Endothelial cell of umbilical vein (primary cell): ENCODE measurements at regions not wholly inside any gene's neighbourhood (a gene's known extent, or its start where the extent isn't known, plus 50 kb on each side); places are given as distances from the start of the nearest gene placed in this dataset.

ENCODE experiments used
- BruUV-seq: library from RNA; stranded (reverse); fragments of 400-500 nt; replicated peaks from 2 replicates; lab custom pipeline; 2021; lab: Mats Ljungman, UMichigan
- CTCF ChIA-PET: fragments of 300-600, 350-600 bp; sonication (Branson Sonifier 250); formaldehyde crosslinking; loops from one replicate; lab custom pipeline; 2021; ENCODE audit warnings: antibody characterized with exemption, inconsistent platforms; lab: Charles Lee
- POLR2A ChIA-PET: fragments of 300-600, 350-600 bp; sonication (Branson Sonifier 250); formaldehyde crosslinking; loops from one replicate; lab custom pipeline; 2021; ENCODE audit warnings: antibody characterized with exemption, inconsistent platforms; lab: Charles Lee
- DNase-seq: peaks from one replicate; pipeline ENCODE4 v3.0.0-alpha.2; 2011; ENCODE audit warnings: low read depth, low spot score
- FAIRE-seq: peaks from 2 replicates; lab custom pipeline; 2011; peaks lifted over from hg19 to GRCh38; lab: Jason Lieb, UNC
- H2AFZ ChIP-seq: 2 replicates; pipeline ENCODE4 v1.6.0; 2012; ENCODE audit warnings: low read depth, low read length, control low read depth, inconsistent platforms
- H3K27ac ChIP-seq: 2 replicates; pipeline ENCODE4 v1.5.1; 2011; ENCODE audit warnings: low read depth, mild to moderate bottlenecking, control low read depth, low read length, moderate library complexity; ENCODE audit not compliant: insufficient read depth
- H3K27me3 ChIP-seq, 2 experiments: 2 replicates each; pipeline versions ENCODE4 v1.6.0 to v1.6.1; 2011; ENCODE audit warnings: low read length in 2 of 2, mixed read lengths in 1 of 2; ENCODE audit not compliant: control insufficient read depth in 2 of 2, insufficient read depth in 2 of 2
- H3K36me3 ChIP-seq, 2 experiments: 2 replicates in 1 of 2; 3 replicates in 1 of 2; pipeline ENCODE4 v1.5.1; 2011; ENCODE audit warnings: low read length in 2 of 2, mild to moderate bottlenecking in 1 of 2, moderate library complexity in 1 of 2; ENCODE audit not compliant: control insufficient read depth in 2 of 2, insufficient read depth in 2 of 2; ENCODE audit errors: extremely low read depth in 1 of 2
- H3K4me1 ChIP-seq: 3 replicates; pipeline ENCODE4 v1.5.1; 2011; ENCODE audit warnings: mild to moderate bottlenecking, low read length; ENCODE audit not compliant: control insufficient read depth, insufficient read depth; ENCODE audit errors: extremely low read depth
- H3K4me2 ChIP-seq: 2 replicates; pipeline ENCODE4 v1.6.1; 2011; ENCODE audit warnings: low read length, control low read depth, mixed read lengths; ENCODE audit not compliant: insufficient read depth
- H3K4me3 ChIP-seq, 3 experiments: fragments of 200-600 bp in 1 of 3; sonication (generic), shearing (Covaris generic) in 1 of 3; replicated peaks in 1 of 3; 2 replicates each; pipeline ENCODE4 v1.5.1; 2011 to 2016; ENCODE audit warnings: control low read depth in 3 of 3, low read length in 3 of 3, mild to moderate bottlenecking in 2 of 3, inconsistent platforms in 1 of 3, low read depth in 1 of 3, moderate library complexity in 1 of 3; ENCODE audit not compliant: insufficient read depth in 1 of 3
- H3K79me2 ChIP-seq: 2 replicates; pipeline ENCODE4 v1.6.0; 2012; ENCODE audit warnings: low read length, inconsistent platforms; ENCODE audit not compliant: control insufficient read depth, insufficient read depth
- H3K9ac ChIP-seq: replicated peaks from 2 replicates; pipeline ENCODE3; 2011; ENCODE audit warnings: low read length, control low read depth; ENCODE audit not compliant: insufficient read depth; ENCODE audit errors: extremely low read depth
- H3K9me1 ChIP-seq: replicated peaks from 3 replicates; pipeline ENCODE4 v1.6.0; 2011; ENCODE audit warnings: mild to moderate bottlenecking, low read length; ENCODE audit not compliant: control insufficient read depth, insufficient read depth; ENCODE audit errors: extremely low read depth
- H3K9me3 ChIP-seq: replicated peaks from 2 replicates; pipeline ENCODE4 v1.5.1; 2012; ENCODE audit warnings: low read length, inconsistent platforms; ENCODE audit not compliant: control insufficient read depth, insufficient read depth
- H4K20me1 ChIP-seq: replicated peaks from 2 replicates; pipeline ENCODE3; 2011; ENCODE audit warnings: mild to moderate bottlenecking, low read length; ENCODE audit not compliant: control insufficient read depth, insufficient read depth; ENCODE audit errors: extremely low read depth
- EZH2 ChIP-seq: IDR thresholded peaks from 2 replicates; pipeline ENCODE4 v1.6.1; 2012; ENCODE audit warnings: borderline replicate concordance, low read depth, mild to moderate bottlenecking, moderate library complexity, low read length, inconsistent platforms; ENCODE audit not compliant: severe bottlenecking
- FOS ChIP-seq: IDR thresholded peaks from 2 replicates; pipeline ENCODE4 v1.6.1; 2011; ENCODE audit warnings: mild to moderate bottlenecking, low read length, moderate library complexity, borderline replicate concordance; ENCODE audit not compliant: insufficient read depth
- GATA2 ChIP-seq: IDR thresholded peaks from 2 replicates; pipeline ENCODE4 v1.7.0; 2011; ENCODE audit warnings: low read depth, mild to moderate bottlenecking, moderate library complexity, mixed read lengths, low read length; ENCODE audit not compliant: insufficient read length, insufficient read depth
- JUN ChIP-seq: IDR thresholded peaks from 2 replicates; pipeline ENCODE4 v1.6.1; 2011; ENCODE audit warnings: borderline replicate concordance, low read depth; ENCODE audit not compliant: insufficient read length, insufficient read depth
- MYC ChIP-seq: IDR thresholded peaks from one replicate; pipeline ENCODE4 v1.6.1; 2011; ENCODE audit warnings: mild to moderate bottlenecking, low read depth, low read length
- POLR2A ChIP-seq: IDR thresholded peaks from 2 replicates; pipeline ENCODE4 v1.6.1; 2012; ENCODE audit warnings: low read depth, mild to moderate bottlenecking, control low read depth, low read length
- POLR2AphosphoS5 ChIP-seq: IDR thresholded peaks from 2 replicates; pipeline ENCODE4 v1.6.1; 2012; ENCODE audit warnings: low read depth, mild to moderate bottlenecking, control low read depth, low read length, moderate library complexity; ENCODE audit not compliant: insufficient read depth
- dilution Hi-C: fragments of 300-500 bp; cut with MboI; formaldehyde crosslinking; loops from one replicate; pipeline ENCODE4 v1.15.0; 2019; ENCODE audit warnings: low sequenced_read_pairs; ENCODE audit not compliant: extremely low pct_ligation_motif_present
- intact Hi-C: fragments of 100-400 bp; cut with micrococcal nuclease; formaldehyde crosslinking; loops from one replicate; pipeline ENCODE4 v1.10.0; 2022
- TF ChIP-seq, protein P1 (sequence below), 2 donors: IDR thresholded peaks; 1 replicate in 1 of 2; 2 replicates in 1 of 2; pipeline ENCODE4 v1.5.1; 2011; ENCODE audit warnings: low read length in 2 of 2, mild to moderate bottlenecking in 2 of 2, moderate library complexity in 2 of 2, control low read depth in 1 of 2, inconsistent platforms in 1 of 2, low read depth in 1 of 2; ENCODE audit not compliant: insufficient read depth in 1 of 2; ENCODE audit errors: extremely low read depth in 1 of 2
- TF ChIP-seq, protein P2 (sequence below): IDR thresholded peaks from 2 replicates; pipeline ENCODE4 v1.6.1; 2011; ENCODE audit not compliant: insufficient read depth, insufficient read length

DNA sequence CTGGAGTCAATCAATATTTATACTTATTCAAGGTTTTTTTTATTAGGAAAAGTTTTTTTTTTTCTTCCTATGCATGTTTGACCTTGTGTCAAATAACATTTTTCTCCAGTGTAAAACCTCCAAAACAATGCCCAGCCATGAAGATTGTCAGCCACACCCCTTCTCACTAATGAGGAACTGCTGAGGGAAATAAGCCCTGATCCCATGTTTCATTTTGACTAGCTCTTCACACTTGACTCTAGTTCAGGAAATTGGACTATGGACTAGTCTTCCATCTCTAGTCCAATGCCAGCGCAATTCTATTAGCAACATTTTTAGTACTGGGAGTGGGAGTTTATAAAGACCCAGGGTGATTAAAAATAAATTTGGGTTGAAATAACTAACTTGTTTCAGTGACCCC, 275.6 kb upstream of the CXCR4 start:
- FAIRE-seq = no peak
- no peak overlapping the region for H3K4me3 ChIP-seq
- ChIA-PET CTCF (no interaction called here), POLR2A (no interaction called here)
- no peaks in the 10 kb centered on the region for H3K9me3 ChIP-seq
- H3K27me3 ChIP-seq = peaks cover 0 to 3% of the 10 kb centered on the region in 2 experiments
- dilution Hi-C loops (no loop called here), intact Hi-C loops (no loop called here)
- H4K20me1 ChIP-seq = no peaks in the 10 kb centered on the region
- H3K36me3 ChIP-seq = no peaks in the 10 kb centered on the region
- H3K4me2 ChIP-seq = no peak overlapping the region
- no peak for TF ChIP-seq GATA2
- no peak for TF ChIP-seq FOS
- TF ChIP-seq POLR2A = no peak
- no peak for TF ChIP-seq JUN
- no peak for TF ChIP-seq MYC
- TF ChIP-seq POLR2AphosphoS5 = no peak
- TF ChIP-seq EZH2 = no peak
- TF ChIP-seq, protein P1, sequence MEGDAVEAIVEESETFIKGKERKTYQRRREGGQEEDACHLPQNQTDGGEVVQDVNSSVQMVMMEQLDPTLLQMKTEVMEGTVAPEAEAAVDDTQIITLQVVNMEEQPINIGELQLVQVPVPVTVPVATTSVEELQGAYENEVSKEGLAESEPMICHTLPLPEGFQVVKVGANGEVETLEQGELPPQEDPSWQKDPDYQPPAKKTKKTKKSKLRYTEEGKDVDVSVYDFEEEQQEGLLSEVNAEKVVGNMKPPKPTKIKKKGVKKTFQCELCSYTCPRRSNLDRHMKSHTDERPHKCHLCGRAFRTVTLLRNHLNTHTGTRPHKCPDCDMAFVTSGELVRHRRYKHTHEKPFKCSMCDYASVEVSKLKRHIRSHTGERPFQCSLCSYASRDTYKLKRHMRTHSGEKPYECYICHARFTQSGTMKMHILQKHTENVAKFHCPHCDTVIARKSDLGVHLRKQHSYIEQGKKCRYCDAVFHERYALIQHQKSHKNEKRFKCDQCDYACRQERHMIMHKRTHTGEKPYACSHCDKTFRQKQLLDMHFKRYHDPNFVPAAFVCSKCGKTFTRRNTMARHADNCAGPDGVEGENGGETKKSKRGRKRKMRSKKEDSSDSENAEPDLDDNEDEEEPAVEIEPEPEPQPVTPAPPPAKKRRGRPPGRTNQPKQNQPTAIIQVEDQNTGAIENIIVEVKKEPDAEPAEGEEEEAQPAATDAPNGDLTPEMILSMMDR (IDR thresholded peaks at IDR 0.05; ENCODE audit: extremely low read depth in 1 of 2, insufficient read depth in 1 of 2, low read depth in 1 of 2, low read length in 2 of 2) = no peak
- TF ChIP-seq, protein P2, sequence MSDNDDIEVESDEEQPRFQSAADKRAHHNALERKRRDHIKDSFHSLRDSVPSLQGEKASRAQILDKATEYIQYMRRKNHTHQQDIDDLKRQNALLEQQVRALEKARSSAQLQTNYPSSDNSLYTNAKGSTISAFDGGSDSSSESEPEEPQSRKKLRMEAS = no peak
- no peak overlapping the region for H2AFZ ChIP-seq
- DNase-seq = no peak
- no peaks in the 10 kb centered on the region for H3K79me2 ChIP-seq
- no peak overlapping the region for H3K9ac ChIP-seq
- H3K4me1 ChIP-seq = no peaks in the 10 kb centered on the region
- no TSS peak for BruUV-seq
- no peak overlapping the region for H3K27ac ChIP-seq
- no peaks in the 10 kb centered on the region for H3K9me1 ChIP-seq
